Cerebellar nuclear complex (tissue), 1 donor: ENCODE measurements at regions not wholly inside any gene's neighbourhood (a gene's known extent, or its start where the extent isn't known, plus 50 kb on each side); places are given as distances from the start of the nearest gene placed in this dataset.

Experiments
- DNase-seq, 2 experiments: peaks; one replicate each; lab custom pipeline; 2025; lab: John Stamatoyannopoulos, UW

GRCh38 chr5:176711883-176712282 is 64.6 kb downstream of the TSPAN17 start:
- no peak for DNase-seq

GRCh38 chr5:176712546-176713304 is 65.4 kb downstream of the TSPAN17 start:
- DNase-seq, result no peak

GRCh38 chr5:176713409-176713808 is 66.1 kb downstream of the TSPAN17 start:
- DNase-seq, result no peak

GRCh38 chr5:176714067-176714466 is 66.8 kb downstream of the TSPAN17 start:
- DNase-seq, result no peak

- DNase-seq, result no peak
These were observed 69.0 kb downstream of the TSPAN17 start for GRCh38 chr5:176716320-176716719.

- no peak for DNase-seq
These were observed 71.9 kb downstream of the TSPAN17 start for GRCh38 chr5:176719113-176719739.

- DNase-seq, result no peak
These were observed 74.2 kb downstream of the TSPAN17 start for GRCh38 chr5:176721509-176721908.

- no peak for DNase-seq
These were observed 75.5 kb downstream of the TSPAN17 start for GRCh38 chr5:176722757-176723156.

- DNase-seq, result no peak
These were observed 76.2 kb downstream of the TSPAN17 start for GRCh38 chr5:176723440-176723839.

GRCh38 chr5:176724472-176724871 is 77.2 kb downstream of the TSPAN17 start:
- no peak for DNase-seq

- DNase-seq, result no peak
These were observed 78.4 kb downstream of the TSPAN17 start for GRCh38 chr5:176725521-176726280.

GRCh38 chr5:176726746-176727527 is 79.7 kb downstream of the TSPAN17 start:
- no peak for DNase-seq

- DNase-seq, result no peak
These were observed 80.2 kb downstream of the TSPAN17 start for GRCh38 chr5:176727528-176727900.

GRCh38 chr5:176727983-176728675 is 80.8 kb downstream of the TSPAN17 start:
- DNase-seq, result no peak

GRCh38 chr5:176728831-176729251 is 81.5 kb upstream of the UNC5A start:
- no peak for DNase-seq

GRCh38 chr5:176730815-176731475 is 79.4 kb upstream of the UNC5A start:
- no peak for DNase-seq

- DNase-seq, result no peak
These were observed 78.7 kb upstream of the UNC5A start for GRCh38 chr5:176731506-176732160.

- DNase-seq, result no peak
These were observed 78.1 kb upstream of the UNC5A start for GRCh38 chr5:176732306-176732705.

GRCh38 chr5:176732736-176733405 is 77.5 kb upstream of the UNC5A start:
- no peak for DNase-seq
